Esophagus squamous epithelium (tissue), 5 donors: ENCODE measurements at regions not wholly inside any gene's neighbourhood (a gene's known extent, or its start where the extent isn't known, plus 50 kb on each side); places are given as distances from the start of the nearest gene placed in this dataset.

Source experiments
- DNase-seq: peaks from one replicate; lab custom pipeline; 2025; lab: John Stamatoyannopoulos, UW
- H3K27ac ChIP-seq, 4 donors: fragments of 200-600 bp; sonication (generic); one replicate each; pipeline ENCODE4 v1.5.1; 2016 to 2019; ENCODE audit warnings: mild to moderate bottlenecking in 1 of 4
- H3K27me3 ChIP-seq, 4 donors: fragments of 200-600 bp; sonication (generic); 1 replicate in 3 of 4; 2 replicates in 1 of 4; pipeline versions ENCODE4 v1.5.1 to v1.6.0; 2017 to 2021; ENCODE audit warnings: antibody characterized with exemption in 1 of 4
- H3K36me3 ChIP-seq, 3 donors: fragments of 200-600 bp; sonication (generic); one replicate each; pipeline ENCODE4 v1.5.1; 2016 to 2019
- H3K4me1 ChIP-seq, 3 donors: fragments of 200-600 bp; sonication (generic); one replicate each; pipeline ENCODE4 v1.5.1; 2017 to 2019
- H3K4me3 ChIP-seq, 4 donors: fragments of 200-600 bp; sonication (generic); 1 replicate in 3 of 4; 2 replicates in 1 of 4; pipeline ENCODE4 v1.5.1; 2016 to 2019; ENCODE audit warnings: mild to moderate bottlenecking in 2 of 4, moderate library complexity in 1 of 4
- H3K9me3 ChIP-seq, 3 donors: fragments of 200-600 bp; sonication (generic); one replicate each; pipeline ENCODE4 v1.5.1; 2016 to 2019
- CTCF ChIP-seq, 6 experiments: fragments of 450-650 bp in 4 of 6; fragments of 200-600 bp in 2 of 6; sonication (generic) in 2 of 6; IDR thresholded peaks; one replicate each; pipeline ENCODE4 v1.5.1; 2016 to 2019; ENCODE audit warnings: antibody characterized with exemption in 6 of 6, mild to moderate bottlenecking in 4 of 6, moderate library complexity in 4 of 6
- POLR2A ChIP-seq, 4 donors: fragments of 450-650 bp; IDR thresholded peaks; one replicate each; pipeline ENCODE4 v1.6.1; 2017; ENCODE audit warnings: antibody characterized with exemption in 4 of 4, mild to moderate bottlenecking in 4 of 4, moderate library complexity in 3 of 4
- WGBS, 2 donors: methylation state at CpG; one replicate each; pipeline ENCODE4 v1.1.5; 2018; 5-methylcytosine and 5-hydroxymethylcytosine counted together
- intact Hi-C: fragments of 100-400 bp; cut with DNase I; formaldehyde crosslinking; loops from one replicate; pipeline ENCODE4 v1.15.0; 2022
- donor health status: DM: yes; HTN: yes; CAD: no.

GRCh38 chr15:60119101-60119500 is 115.0 kb downstream of the FOXB1 start:
- DNase-seq = no peak
- TF ChIP-seq POLR2A (IDR thresholded peaks at IDR 0.05) (no peak), CTCF (IDR thresholded peaks at IDR 0.05) (no peak)
- Histone ChIP-seq H3K9me3 (no peaks in the 10 kb centered on the region), H3K4me1 (no peaks in the 10 kb centered on the region), H3K4me3 (no peak overlapping the region), H3K27ac (no peak overlapping the region), H3K27me3 (peaks cover 0 to 51% (median 0%) of the 10 kb centered on the region in 4 donors), H3K36me3 (no peaks in the 10 kb centered on the region)
- 64 to 74% methylated on average over 4 of the region's 4 CpGs for WGBS, 2 donors
- intact Hi-C loops = no loop called here

GRCh38 chr15:60120100-60120499 is 116.0 kb downstream of the FOXB1 start:
- no peaks in the 10 kb centered on the region for H3K4me1 ChIP-seq
- 50 to 52% methylated on average over 2 of the region's 2 CpGs for WGBS, 2 donors
- no peak overlapping the region for H3K4me3 ChIP-seq
- H3K9me3 ChIP-seq = no peaks in the 10 kb centered on the region
- no peak overlapping the region for H3K27ac ChIP-seq
- H3K36me3 ChIP-seq = no peaks in the 10 kb centered on the region
- no peak for DNase-seq
- intact Hi-C loops = no loop called here
- TF ChIP-seq CTCF (IDR thresholded peaks at IDR 0.05) (no peak), POLR2A (IDR thresholded peaks at IDR 0.05) (no peak)
- H3K27me3 ChIP-seq = peaks cover 0 to 43% (median 0%) of the 10 kb centered on the region in 4 donors

- 73 to 77% methylated on average over 4 of the region's 4 CpGs for WGBS, 2 donors
- TF ChIP-seq CTCF (IDR thresholded peaks at IDR 0.05) = no peak
- no peak for TF ChIP-seq POLR2A (IDR thresholded peaks at IDR 0.05)
- H3K4me3 ChIP-seq = no peak overlapping the region
- peaks cover 0 to 31% (median 0%) of the 10 kb centered on the region in 4 donors for H3K27me3 ChIP-seq
- DNase-seq = no peak
- no peak overlapping the region for H3K27ac ChIP-seq
- H3K36me3 ChIP-seq = no peaks in the 10 kb centered on the region
- H3K9me3 ChIP-seq = no peaks in the 10 kb centered on the region
- no peaks in the 10 kb centered on the region for H3K4me1 ChIP-seq
- intact Hi-C loops = no loop called here
Measured at GRCh38 chr15:60121845-60122244, 117.7 kb downstream of the FOXB1 start.

GRCh38 chr15:60122691-60123090 is 118.6 kb downstream of the FOXB1 start:
- Histone ChIP-seq H3K27ac (no peak overlapping the region), H3K9me3 (no peaks in the 10 kb centered on the region), H3K4me3 (no peak overlapping the region), H3K4me1 (peaks cover 0 to 7% (median 3%) of the 10 kb centered on the region in 3 donors), H3K36me3 (no peaks in the 10 kb centered on the region), H3K27me3 (peaks cover 0 to 28% (median 0%) of the 10 kb centered on the region in 4 donors)
- TF ChIP-seq CTCF (IDR thresholded peaks at IDR 0.05) (no peak), POLR2A (IDR thresholded peaks at IDR 0.05) (no peak)
- WGBS, 2 donors = 92 to 96% methylated on average over 3 of the region's 3 CpGs
- intact Hi-C loops = no loop called here
- DNase-seq = no peak

GRCh38 chr15:60124460-60125070 is 120.5 kb downstream of the FOXB1 start:
- WGBS, 2 donors = 65 to 70% methylated on average over 6 of the region's 6 CpGs
- Histone ChIP-seq H3K36me3 (no peaks in the 10 kb centered on the region), H3K4me3 (no peak overlapping the region), H3K9me3 (no peaks in the 10 kb centered on the region), H3K4me1 (peaks cover 0 to 19% (median 3%) of the 10 kb centered on the region in 3 donors), H3K27ac (no peak overlapping the region), H3K27me3 (peaks cover 0 to 18% (median 0%) of the 10 kb centered on the region in 4 donors)
- no peak for DNase-seq
- TF ChIP-seq POLR2A (IDR thresholded peaks at IDR 0.05) (no peak), CTCF (IDR thresholded peaks at IDR 0.05) (no peak)
- intact Hi-C loops = no loop called here
